ENCODE measurements at regions not wholly inside any gene's neighbourhood (a gene's known extent, or its start where the extent isn't known, plus 50 kb on each side); places are given as distances from the start of the nearest gene placed in this dataset.

DNA sequence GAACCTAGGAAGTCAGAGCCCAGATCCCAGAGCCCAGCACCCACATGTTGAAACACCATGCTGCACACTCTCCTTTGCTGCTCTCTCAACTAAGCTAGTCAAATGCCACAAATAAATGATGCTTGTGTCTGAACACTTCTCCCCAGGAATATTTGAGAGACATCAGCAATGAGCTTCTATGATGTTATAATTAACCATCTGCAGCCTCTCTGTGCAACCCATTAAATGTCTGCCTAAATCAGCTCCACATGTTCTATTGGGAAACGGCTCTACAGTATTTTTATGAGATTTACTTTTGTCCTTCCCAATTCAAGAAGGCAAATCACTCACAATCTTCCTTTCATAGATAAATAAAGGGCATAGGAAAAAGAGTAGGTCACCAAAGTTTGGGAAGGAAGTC, 266.8 kb upstream of the PARD3B start:
- no peak overlapping the region for H3K4me3 Mint-ChIP-seq
- H3K4me1 Mint-ChIP-seq = no peaks in the 10 kb centered on the region
- no peaks in the 10 kb centered on the region for H3K27me3 Mint-ChIP-seq
- H3K27ac Mint-ChIP-seq = no peak overlapping the region
- H3K9me3 Mint-ChIP-seq = no peaks in the 10 kb centered on the region
- peaks cover 1% of the 10 kb centered on the region for H3K36me3 Mint-ChIP-seq

DNA sequence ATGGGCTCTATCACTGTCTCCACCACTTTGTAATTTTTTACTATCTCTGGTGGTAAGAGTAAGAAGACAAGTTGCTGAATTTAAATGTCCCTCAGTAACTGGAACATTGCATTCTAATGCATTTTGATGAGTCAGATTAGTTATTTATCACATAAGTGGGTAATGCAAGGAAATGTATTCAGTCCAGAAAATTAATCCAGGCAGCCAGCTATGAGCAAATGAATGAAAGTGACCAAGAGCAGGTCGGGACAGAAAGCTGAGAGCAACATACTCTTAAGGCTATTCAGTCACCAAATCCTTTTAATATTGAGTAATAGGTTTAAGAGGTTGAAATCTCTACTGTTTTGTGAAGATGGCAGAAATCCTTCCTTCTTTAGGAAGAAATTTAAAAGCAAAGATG, 265.5 kb upstream of the PARD3B start:
- Mint-ChIP-seq H3K36me3 (peaks cover 1% of the 10 kb centered on the region), H3K4me3 (no peak overlapping the region), H3K9me3 (no peaks in the 10 kb centered on the region), H3K27ac (no peak overlapping the region), H3K4me1 (no peaks in the 10 kb centered on the region), H3K27me3 (no peaks in the 10 kb centered on the region)

DNA sequence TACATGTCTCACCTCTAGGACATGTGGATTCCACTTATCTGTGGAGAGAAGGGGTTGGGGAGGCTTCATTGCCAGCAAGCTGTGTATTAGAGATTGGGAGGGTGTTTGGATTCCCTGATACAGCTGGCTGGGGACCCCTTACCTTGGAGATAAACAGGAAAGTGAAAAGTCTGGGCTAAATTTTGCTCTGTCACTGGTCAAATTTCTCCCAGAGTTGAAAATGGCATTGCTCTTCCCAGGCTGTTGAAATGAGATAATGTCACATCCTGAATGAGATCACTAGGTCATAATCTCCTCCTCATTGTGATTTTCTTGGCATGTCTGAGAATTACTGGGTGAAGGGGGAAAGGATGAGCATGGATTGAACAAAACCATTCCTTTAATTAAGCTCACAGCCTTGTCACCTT, 265.0 kb upstream of the PARD3B start:
- no peak overlapping the region for H3K27ac Mint-ChIP-seq
- no peaks in the 10 kb centered on the region for H3K4me1 Mint-ChIP-seq
- H3K9me3 Mint-ChIP-seq = no peaks in the 10 kb centered on the region
- H3K4me3 Mint-ChIP-seq = no peak overlapping the region
- no peaks in the 10 kb centered on the region for H3K27me3 Mint-ChIP-seq
- peaks cover 1% of the 10 kb centered on the region for H3K36me3 Mint-ChIP-seq

DNA sequence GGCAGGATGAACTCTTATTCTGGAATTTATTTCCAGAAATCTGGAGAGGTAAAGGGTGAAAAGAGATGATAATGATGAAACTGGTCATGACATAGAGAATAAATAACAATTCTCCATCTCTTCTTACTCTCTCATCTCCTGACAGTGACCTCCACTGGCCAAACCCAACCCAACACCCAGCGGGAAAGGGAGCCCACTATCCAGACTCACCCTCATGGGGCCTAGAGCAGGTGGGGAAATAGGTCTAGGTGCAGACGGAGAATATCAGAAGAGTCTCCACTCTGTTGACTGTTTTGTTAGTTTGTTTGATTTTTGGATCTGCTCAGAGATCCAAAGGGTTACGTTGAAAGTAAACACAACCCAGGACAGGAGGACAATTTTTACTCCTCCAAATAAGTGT, 263.2 kb upstream of the PARD3B start:
- Mint-ChIP-seq H3K9me3 (peaks cover 0 to 2% (median 0%) of the 10 kb centered on the region in 3 donors), H3K36me3 (peaks cover 1% of the 10 kb centered on the region), H3K4me1 (no peaks in the 10 kb centered on the region)

DNA sequence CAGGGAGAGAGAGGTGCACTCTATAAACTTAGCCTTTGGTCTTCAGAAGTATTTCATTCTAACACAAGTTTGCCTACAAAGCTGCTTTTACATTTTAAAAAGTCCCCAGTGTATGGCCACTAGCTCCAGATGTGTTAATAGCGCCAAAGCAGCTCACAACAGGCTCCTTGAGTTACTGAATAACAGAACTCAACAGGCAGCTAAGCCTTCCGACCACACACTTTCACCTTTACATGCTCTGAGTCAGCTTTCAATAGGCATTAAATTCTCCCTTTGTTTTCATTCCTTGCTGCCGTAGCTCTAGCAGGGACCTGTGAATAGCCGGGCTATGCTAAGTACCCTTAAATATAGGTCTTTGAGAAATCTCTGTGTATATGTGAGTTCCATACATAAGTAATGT, 262.8 kb upstream of the PARD3B start:
- peaks cover 0 to 2% (median 0%) of the 10 kb centered on the region in 3 donors for H3K9me3 Mint-ChIP-seq
- no peaks in the 10 kb centered on the region for H3K27me3 Mint-ChIP-seq
- H3K4me1 Mint-ChIP-seq = no peaks in the 10 kb centered on the region
- H3K36me3 Mint-ChIP-seq = peaks cover 1% of the 10 kb centered on the region
- no peak overlapping the region for H3K27ac Mint-ChIP-seq
- H3K4me3 Mint-ChIP-seq = no peak overlapping the region

More for the DNA sequence above, 263.2 kb upstream of the PARD3B start:
- Mint-ChIP-seq H3K4me3 (no peak overlapping the region), H3K27ac (no peak overlapping the region), H3K27me3 (no peaks in the 10 kb centered on the region)

DNA sequence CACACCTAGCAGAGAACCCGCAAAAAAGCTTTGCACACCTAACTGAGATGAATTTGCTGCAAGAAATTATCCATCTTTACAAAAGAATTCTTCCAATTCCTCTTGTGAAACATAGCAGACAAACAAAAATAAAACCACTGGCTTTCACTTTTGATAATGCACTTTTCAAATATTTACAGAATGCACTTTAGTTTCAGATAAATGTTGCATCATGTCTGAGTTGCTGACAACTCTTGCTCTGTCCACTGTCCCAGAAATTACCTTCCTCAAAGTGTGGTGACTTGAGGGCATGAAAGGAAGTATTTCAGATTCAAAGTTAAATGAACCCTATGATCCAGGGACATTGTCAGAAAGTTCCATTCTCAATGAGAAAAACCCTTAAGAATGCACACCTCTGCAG, 256.2 kb upstream of the PARD3B start:
- no peaks in the 10 kb centered on the region for H3K27me3 Mint-ChIP-seq
- H3K4me1 Mint-ChIP-seq = no peaks in the 10 kb centered on the region
- no peak overlapping the region for H3K27ac Mint-ChIP-seq
- H3K4me3 Mint-ChIP-seq = no peak overlapping the region
- H3K36me3 Mint-ChIP-seq = no peaks in the 10 kb centered on the region
- H3K9me3 Mint-ChIP-seq = peaks cover 0 to 7% (median 0%) of the 10 kb centered on the region in 3 donors

DNA sequence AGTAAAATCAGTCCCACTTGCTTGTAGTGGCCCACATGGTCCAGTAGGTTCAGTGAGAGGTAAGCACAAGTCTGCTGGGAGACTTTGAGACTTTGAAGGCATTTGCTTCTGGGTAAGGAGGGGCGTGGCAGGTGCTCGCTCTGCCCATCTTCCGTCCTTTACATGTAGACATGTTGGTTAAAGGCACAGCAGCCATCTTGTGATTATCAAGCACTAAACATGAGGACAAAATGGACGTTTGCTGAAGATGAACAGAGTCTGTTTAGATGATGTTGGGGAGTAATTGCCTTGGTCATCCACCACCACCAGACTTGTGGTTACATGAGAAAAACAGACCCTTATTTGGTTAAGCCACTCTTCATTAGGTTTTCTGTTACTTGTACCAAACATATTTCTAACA, 252.8 kb upstream of the PARD3B start:
- H3K9me3 Mint-ChIP-seq = peaks cover 0 to 4% (median 2%) of the 10 kb centered on the region in 3 donors
- H3K4me1 Mint-ChIP-seq = no peaks in the 10 kb centered on the region
- H3K4me3 Mint-ChIP-seq = no peak overlapping the region
- no peaks in the 10 kb centered on the region for H3K36me3 Mint-ChIP-seq
- no peak overlapping the region for H3K27ac Mint-ChIP-seq
- no peaks in the 10 kb centered on the region for H3K27me3 Mint-ChIP-seq

DNA sequence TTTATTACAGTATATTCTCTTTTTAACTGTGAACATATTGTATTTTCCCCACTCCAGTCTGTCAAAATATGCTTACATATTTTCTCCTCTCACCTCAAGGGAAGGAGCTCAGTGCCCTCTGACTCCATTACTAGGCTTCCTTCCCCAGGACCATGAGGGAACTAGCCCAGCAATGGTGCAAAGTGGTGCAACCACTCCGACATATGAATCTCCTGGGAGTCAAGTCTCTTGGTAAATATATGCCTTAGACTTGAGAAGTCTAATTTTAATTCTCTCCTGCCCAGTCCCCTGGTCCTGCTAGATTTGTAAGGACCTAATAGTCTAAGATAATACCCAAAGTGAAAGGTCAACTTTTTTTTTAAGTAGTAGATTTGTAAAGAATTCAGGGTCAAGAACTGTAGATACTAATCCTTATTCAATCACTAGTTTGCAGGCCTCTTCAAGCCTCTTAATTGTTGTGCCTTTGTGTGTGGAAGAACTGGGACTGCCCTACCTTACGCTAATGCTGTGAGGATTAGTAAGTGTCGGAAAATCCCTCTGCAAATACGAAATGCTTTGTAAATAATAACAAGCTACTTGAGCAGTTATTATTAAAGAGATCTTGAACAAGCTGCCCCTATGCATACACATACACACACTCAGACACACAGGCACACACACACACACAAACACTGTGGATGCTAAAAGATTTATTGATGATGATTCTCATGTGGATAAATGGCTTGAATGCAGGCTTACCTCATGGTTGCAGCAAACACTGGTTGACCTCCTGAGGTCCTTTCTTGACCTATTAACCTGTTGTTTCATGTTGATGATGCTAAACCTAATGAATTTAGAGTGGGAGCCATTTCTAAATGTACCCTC, 251.2 kb upstream of the PARD3B start:
- no peak overlapping the region for H3K27ac Mint-ChIP-seq
- H3K27me3 Mint-ChIP-seq = no peaks in the 10 kb centered on the region
- no peak overlapping the region for H3K4me3 Mint-ChIP-seq
- H3K4me1 Mint-ChIP-seq = no peaks in the 10 kb centered on the region
- H3K36me3 Mint-ChIP-seq = no peaks in the 10 kb centered on the region
- peaks cover 0 to 4% (median 2%) of the 10 kb centered on the region in 3 donors for H3K9me3 Mint-ChIP-seq

DNA sequence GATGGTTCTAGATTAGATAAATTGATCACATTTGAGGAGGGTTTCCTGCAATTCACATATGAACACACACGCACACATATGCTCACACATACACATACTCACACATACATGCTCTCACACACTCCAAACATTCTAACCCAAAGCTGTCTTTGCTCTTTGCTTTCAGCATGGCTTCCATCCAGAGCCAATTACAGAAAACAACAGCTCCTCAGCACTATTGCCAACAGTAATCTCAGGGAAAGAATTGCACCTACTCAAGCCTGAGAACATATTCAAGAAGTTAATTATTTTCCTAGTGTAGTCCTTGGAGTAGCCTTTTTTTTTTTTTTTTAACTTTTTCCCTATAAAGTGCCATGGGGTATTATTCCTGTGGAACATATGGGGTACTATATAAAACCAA, 246.9 kb upstream of the PARD3B start:
- Mint-ChIP-seq H3K4me3 (no peak overlapping the region), H3K27ac (no peak overlapping the region), H3K4me1 (no peaks in the 10 kb centered on the region), H3K9me3 (peaks cover 0 to 2% (median 0%) of the 10 kb centered on the region in 3 donors), H3K27me3 (no peaks in the 10 kb centered on the region), H3K36me3 (no peaks in the 10 kb centered on the region)

DNA sequence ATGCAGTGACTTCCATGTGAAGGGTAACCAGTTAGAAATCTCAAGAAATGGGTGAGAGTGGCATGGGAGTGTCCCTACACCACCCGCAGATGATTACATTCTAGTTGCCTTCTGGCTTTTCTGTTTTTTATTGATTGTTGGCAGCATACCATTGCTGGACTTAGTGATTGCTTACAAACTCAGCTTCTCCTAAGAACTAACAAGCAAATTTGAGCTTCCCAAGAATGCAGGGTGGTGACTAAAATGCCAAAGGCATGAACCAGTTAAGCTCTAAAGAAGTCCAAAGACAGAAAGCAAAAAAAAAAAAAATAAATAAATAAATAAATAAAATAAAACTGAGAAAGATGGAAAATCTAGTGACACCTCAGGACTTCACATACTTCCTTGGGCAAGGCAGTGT, 245.5 kb upstream of the PARD3B start:
- Mint-ChIP-seq H3K36me3 (no peaks in the 10 kb centered on the region), H3K27ac (no peak overlapping the region), H3K4me3 (no peak overlapping the region), H3K27me3 (no peaks in the 10 kb centered on the region), H3K4me1 (no peaks in the 10 kb centered on the region), H3K9me3 (peaks cover 0 to 2% (median 0%) of the 10 kb centered on the region in 3 donors)

DNA sequence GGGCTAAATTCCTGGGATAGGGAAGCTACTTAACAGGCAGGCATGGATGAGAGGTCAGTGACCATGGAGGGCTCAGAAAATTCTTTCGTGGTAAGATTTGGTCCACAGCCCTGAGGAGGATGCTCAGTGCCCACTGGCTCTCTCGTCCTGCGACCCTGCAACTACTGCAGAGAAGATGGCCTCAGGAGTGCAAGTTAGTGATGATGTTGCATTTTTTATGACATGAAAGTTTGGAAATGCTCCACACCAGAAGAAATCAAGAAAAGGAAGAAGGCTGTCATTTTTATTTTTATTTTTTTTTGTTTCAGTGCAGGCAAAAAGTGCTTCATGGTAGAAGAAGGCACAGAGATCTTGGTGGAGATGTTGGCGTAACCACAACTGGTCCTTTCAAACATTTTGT, 238.6 kb upstream of the PARD3B start:
- no peak overlapping the region for H3K27ac Mint-ChIP-seq
- no peaks in the 10 kb centered on the region for H3K4me1 Mint-ChIP-seq
- peaks cover 6% of the 10 kb centered on the region for H3K27me3 Mint-ChIP-seq
- H3K4me3 Mint-ChIP-seq = no peak overlapping the region
- no peaks in the 10 kb centered on the region for H3K36me3 Mint-ChIP-seq
- H3K9me3 Mint-ChIP-seq = no peaks in the 10 kb centered on the region

DNA sequence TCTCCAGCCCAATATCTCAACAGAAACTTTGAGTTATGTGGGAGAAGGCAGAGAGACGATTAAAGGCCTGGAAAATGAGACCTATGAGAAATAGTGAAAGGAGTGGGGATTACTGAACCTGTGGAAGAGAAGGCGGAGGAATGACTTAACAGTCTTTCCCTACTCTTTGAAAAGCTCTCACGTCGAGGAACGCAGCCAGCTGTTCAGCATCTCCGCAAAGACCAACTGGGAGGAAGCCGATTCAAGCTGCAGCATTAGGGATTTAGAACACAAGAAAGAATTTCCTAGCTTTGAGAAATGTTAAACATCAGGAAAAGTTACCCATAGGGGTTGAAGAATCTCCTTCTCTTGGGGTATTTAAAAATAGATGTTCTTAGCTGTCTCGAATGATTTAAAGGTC, 233.2 kb upstream of the PARD3B start:
- H3K4me1 Mint-ChIP-seq = no peaks in the 10 kb centered on the region
- no peaks in the 10 kb centered on the region for H3K36me3 Mint-ChIP-seq
- no peak overlapping the region for H3K4me3 Mint-ChIP-seq
- no peak overlapping the region for H3K27ac Mint-ChIP-seq
- peaks cover 5% of the 10 kb centered on the region for H3K27me3 Mint-ChIP-seq
- no peaks in the 10 kb centered on the region for H3K9me3 Mint-ChIP-seq

DNA sequence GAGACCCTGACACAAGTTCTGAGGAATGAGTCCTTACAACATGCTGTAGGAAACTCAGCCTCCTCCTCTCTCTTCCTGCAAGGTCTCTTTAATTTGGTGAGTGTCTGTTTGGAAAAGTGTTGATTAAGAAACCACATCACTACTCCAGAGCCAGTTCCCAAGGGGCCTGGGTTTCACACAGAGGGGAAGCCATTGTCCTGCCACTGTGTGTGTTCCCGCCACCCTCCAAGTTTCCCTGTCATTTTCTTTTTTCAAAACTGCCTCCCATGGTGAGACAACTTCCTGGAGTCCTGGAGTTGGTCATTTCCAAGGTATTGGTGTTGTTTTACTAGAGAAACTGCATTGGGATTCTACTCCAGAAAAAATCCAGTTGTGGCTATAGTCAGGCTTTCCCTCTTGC, 232.0 kb upstream of the PARD3B start:
- no peak overlapping the region for H3K4me3 Mint-ChIP-seq
- no peak overlapping the region for H3K27ac Mint-ChIP-seq
- H3K4me1 Mint-ChIP-seq = no peaks in the 10 kb centered on the region

DNA sequence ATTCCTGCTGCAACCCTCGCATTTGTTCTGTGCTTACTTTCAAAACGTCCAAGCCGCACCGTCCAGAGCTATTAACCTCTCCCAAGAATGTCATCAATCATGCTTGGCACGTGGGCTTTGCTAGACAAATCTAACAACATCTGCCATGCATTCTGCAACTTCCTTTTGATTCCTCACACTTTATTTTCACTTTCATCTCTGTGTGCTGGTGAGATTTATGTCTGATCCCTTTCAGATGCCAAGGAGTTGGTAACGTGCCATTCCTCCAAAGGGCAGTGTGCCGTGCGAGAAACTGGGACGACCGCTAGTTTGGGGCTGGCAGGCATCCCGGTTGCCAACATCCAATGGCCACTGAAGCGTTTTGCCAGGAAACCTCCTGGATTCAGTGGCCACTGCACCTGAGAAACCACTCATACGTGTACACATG, 230.0 kb upstream of the PARD3B start:
- Mint-ChIP-seq H3K4me1 (no peaks in the 10 kb centered on the region), H3K36me3 (no peaks in the 10 kb centered on the region), H3K4me3 (no peak overlapping the region), H3K9me3 (no peaks in the 10 kb centered on the region), H3K27me3 (peaks cover 4% of the 10 kb centered on the region), H3K27ac (no peak overlapping the region)

More for the DNA sequence above, 232.0 kb upstream of the PARD3B start:
- Mint-ChIP-seq H3K9me3 (no peaks in the 10 kb centered on the region), H3K36me3 (no peaks in the 10 kb centered on the region), H3K27me3 (peaks cover 7% of the 10 kb centered on the region)

DNA sequence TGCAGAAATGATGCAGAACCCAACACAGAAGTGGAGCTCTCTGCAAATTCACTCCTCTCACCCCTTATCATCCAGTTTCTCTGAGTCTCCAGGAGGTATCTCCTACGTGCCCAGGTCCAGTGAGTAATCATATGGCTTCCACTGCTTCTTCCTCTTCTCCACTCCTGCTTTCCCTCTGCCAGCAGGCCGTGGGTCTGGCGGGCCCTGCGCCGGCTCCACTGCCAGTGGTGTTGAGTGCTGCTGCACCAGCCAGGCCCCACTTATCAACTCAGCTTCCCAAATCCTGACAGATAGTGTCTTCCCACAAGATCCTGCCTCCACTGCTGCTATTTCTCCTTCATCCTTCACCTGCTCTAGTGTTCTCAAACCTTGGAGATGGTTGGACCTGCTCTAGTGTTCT, 227.6 kb upstream of the PARD3B start:
- peaks cover 4% of the 10 kb centered on the region for H3K27me3 Mint-ChIP-seq
- H3K4me1 Mint-ChIP-seq = no peaks in the 10 kb centered on the region
- no peaks in the 10 kb centered on the region for H3K36me3 Mint-ChIP-seq
- no peaks in the 10 kb centered on the region for H3K9me3 Mint-ChIP-seq
- H3K27ac Mint-ChIP-seq = no peak overlapping the region
- H3K4me3 Mint-ChIP-seq = no peak overlapping the region

DNA sequence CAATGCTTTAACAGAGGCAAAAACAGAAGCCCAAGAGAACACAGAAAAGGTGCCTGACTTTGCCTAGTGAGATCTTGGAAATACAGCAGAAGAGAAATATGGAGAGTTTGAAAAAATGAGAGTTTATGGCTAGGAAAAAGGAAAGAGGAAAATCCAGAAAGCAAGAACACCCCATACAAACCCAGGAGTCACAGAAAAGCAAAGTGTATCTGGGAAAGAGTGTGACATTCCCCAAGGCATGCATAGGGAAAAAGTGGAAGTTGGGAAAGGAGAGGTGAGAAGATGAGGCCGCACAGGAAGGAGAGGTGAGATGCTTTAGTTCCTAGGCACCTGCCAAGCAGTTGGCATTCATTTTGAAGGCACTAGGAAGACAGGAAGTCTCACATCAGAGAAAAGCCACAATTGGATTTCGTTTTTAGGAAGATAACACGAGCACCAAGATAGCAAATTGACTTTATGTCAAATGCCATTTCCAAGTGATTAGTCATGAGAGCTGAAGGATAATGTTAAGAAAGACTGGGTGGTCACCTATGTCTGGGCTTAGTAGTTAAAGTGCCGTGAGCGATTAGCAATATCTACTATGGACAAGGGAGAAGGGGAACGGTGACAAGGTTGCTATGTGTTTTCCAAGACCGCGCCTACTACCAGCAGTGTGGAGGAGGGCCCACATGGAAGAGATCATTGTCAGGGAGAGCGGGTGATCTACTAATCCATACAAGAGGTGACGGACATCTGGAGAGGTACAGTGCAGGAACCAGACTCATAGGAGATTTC, 224.1 kb upstream of the PARD3B start:
- peaks cover 3% of the 10 kb centered on the region for H3K27me3 Mint-ChIP-seq
- no peaks in the 10 kb centered on the region for H3K9me3 Mint-ChIP-seq
- H3K4me1 Mint-ChIP-seq = no peaks in the 10 kb centered on the region
- H3K27ac Mint-ChIP-seq = no peak overlapping the region
- H3K36me3 Mint-ChIP-seq = no peaks in the 10 kb centered on the region
- no peak overlapping the region for H3K4me3 Mint-ChIP-seq

Measured in IgD-negative memory B cell (primary cell).